SKM-1 (cell line): ENCODE measurements at regions not wholly inside any gene's neighbourhood (a gene's known extent, or its start where the extent isn't known, plus 50 kb on each side); places are given as distances from the start of the nearest gene placed in this dataset.
A peak's percentile ranks its signal among the peaks of the same experiment; 100 is the strongest.

Experiments used
- DNase-seq: peaks from one replicate; lab custom pipeline; 2025; ENCODE audit not compliant: unreplicated experiment; lab: John Stamatoyannopoulos, UW

GRCh38 chr2:58460670-58461069, 219.5 kb upstream of the FANCL start:
- no peak for DNase-seq

GRCh38 chr2:58449286-58450010, 208.3 kb upstream of the FANCL start:
- DNase-seq: no peak

- no peak for DNase-seq
Measured at GRCh38 chr2:58448845-58449244, 207.7 kb upstream of the FANCL start.

DNA sequence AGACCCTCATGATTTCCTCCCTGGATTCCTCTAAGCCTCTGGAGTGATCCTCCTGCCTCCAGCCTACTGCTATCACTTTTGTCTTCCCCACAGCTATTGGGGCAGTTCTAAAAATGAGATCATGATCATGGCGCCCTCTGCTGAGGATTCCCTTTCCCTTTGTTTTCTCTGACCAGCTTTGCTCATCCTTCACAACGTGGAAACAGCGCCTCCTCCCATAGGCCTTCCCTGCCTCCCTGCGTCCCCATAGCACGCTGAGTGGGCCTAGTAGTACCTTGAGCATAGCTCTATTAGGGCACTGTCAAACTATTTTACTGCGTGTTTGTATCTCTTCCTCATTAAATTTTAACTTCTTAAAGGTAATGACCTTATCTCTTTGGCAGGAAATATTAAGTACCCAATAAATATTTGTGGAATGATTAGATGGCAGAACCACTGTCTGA, 207.0 kb upstream of the FANCL start:
- peak; percentile 72 for DNase-seq

DNA sequence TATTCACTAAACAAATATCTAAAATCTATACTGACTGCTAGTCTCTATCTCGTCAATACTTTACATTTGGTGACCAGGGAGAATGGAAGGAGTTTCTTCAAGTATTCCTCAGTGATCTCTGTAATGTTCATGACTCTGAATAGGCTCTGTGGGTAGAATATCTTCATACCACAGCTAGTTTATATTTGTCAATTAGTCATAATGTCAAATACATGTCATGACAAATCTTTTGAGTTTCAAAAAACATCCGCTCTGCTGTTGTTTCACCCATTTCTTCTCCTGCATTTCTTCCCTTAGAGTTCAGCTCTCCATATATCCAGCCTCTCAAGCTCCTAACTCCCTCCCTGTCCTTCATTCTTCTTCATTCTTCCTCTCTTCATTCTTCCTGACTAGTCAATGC, 206.5 kb upstream of the FANCL start:
- no peak for DNase-seq

GRCh38 chr2:58441643-58442042, 200.5 kb upstream of the FANCL start:
- no peak for DNase-seq

- DNase-seq: no peak
Measured at GRCh38 chr2:58436872-58437271, 195.7 kb upstream of the FANCL start.

GRCh38 chr2:58435246-58435645, 194.1 kb upstream of the FANCL start:
- DNase-seq: no peak

- DNase-seq: no peak
Measured at GRCh38 chr2:58434692-58435091, 193.6 kb upstream of the FANCL start.

DNA sequence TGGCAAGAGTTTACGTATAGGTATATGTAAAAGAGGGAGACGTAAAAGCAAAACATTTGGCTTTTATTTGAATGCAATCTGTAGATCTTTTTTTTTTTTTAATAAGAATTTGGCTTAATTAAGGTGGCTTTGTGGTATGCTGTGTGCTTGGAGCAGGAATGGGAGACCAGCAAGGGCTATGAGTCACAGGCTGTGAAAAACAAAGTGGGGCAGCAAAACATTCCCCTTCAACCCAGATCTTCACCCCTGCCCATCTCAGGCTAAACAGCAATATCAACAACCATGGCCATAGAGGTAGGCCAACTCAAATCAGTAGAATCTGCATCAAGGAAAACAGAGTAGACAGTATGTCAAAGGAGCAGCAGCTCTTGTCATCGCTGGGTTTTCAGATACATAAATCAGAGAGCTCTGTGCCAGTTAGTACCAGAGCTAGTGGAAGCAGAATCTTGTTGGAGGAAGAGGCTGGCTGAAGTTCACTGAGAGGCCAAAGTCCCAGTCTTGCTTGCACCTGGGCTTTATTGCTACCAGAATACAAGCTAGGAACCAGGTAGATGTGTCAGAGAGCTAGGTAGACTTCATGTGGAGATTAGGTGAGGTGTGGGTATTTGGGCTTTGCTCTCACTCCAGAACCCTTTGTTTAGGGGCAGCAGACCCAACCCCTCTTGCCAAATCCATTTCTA, 191.5 kb upstream of the FANCL start:
- no peak for DNase-seq

DNA sequence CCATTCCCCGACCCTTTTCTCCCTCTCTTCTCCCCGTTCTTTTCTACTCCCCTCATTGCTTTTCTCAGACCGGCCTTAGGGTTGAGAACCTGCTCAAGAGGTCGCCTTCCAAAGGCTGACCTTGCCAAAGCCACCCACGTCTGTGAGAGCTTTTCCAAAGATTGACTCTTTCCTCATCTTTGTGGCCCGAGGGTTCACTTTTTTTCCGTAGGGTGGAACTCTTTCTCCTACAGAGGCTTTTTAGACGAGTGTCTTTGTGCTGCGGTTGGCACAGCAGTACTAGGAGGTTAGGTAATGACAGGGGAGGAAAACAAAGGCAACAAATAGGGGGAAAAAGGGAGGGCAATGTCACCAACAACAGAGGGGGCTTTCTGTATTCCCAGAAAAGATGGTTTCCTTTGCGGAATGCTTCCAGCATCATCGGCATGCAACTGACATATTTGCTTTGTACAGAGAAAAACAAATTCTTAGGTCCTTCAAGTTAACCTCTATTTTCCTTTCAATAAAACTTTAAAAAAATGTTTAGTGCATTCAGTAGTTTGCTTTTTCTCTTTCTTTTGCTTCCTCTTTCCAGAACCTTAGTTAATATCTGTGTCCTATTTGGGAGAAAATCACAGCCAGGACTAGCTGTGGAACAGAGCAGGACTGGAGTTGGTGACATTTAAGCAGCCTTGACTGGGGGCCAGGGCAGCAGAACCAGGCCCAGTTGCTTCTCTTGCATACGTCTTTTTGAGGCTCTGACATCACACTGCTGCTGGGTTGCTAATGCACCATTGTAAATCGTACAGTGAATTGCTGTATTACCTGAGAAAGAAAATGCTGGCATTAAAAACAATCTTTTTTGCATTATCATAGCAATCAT, 188.1 kb upstream of the FANCL start:
- no peak for DNase-seq

- no peak for DNase-seq
Measured at GRCh38 chr2:58428096-58429013, 187.2 kb upstream of the FANCL start.

- no peak for DNase-seq
Measured at GRCh38 chr2:58427572-58428095, 186.5 kb upstream of the FANCL start.

GRCh38 chr2:58425368-58425767, 184.2 kb upstream of the FANCL start:
- no peak for DNase-seq

- no peak for DNase-seq
Measured at GRCh38 chr2:58419983-58420382, 178.9 kb upstream of the FANCL start.

- no peak for DNase-seq
Measured at GRCh38 chr2:58416696-58417095, 175.6 kb upstream of the FANCL start.

GRCh38 chr2:58414506-58414905, 173.4 kb upstream of the FANCL start:
- DNase-seq: no peak

DNA sequence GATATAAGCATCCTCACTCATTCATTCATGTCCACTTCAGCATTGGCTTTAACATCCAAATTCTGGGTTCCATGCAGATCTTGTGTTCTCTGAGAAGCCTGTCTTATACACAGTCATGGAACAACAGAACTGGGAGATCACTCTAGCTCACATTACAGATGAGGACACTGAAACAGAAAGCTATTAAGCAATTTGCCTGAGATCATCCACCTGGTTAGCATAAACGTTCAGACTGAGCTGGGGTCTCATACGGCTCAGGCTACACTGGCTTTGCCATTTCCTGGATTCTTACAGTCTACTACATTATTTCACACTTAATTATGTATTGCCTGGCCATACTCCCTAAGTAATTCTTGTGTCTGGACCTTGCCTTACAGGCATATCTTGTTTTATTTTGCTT, 169.4 kb upstream of the FANCL start:
- no peak for DNase-seq

DNA sequence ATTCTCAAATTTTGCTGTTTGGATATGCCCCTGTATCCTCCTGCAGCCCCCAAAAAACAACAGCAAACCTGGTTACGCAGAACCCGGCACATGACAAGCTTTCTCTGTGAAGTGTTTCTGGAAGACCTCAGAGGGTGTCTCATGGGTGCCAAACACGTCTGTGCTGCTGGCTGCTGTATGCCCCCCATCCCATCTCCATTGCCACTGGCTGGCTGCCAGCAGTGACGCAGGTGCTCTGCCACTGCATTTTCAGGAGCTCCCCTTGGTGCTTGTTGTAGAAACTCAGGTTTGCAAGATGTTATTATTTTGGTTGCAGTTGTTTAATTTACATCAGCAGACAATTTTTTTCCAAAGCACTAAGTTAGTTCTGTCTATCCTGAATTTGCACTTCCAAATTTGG, 166.4 kb upstream of the FANCL start:
- DNase-seq: no peak

DNA sequence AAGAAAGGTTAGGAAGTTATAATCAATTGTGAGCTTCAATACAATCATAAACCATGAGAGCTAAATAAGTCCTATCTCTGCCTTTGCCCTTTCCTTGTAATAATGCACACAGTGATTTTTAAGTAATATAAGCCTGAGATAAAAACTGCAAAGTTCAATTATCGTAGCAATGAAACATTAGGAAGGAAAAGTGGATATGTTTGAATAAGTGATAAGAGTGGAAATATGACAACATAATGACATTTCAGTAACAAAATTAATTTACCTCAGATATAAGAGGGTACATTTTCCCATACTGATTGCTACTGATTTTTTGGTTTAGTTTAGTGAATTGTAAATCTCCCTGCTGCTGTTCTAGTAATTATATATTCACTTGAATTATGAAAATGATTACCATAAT, 164.2 kb upstream of the FANCL start:
- DNase-seq: no peak

- DNase-seq: no peak
Measured at GRCh38 chr2:58401936-58402335, 160.8 kb upstream of the FANCL start.
